Loucy (cell line): ENCODE measurements at regions not wholly inside any gene's neighbourhood (a gene's known extent, or its start where the extent isn't known, plus 50 kb on each side); places are given as distances from the start of the nearest gene placed in this dataset.

Experiments
- CTCF ChIP-seq: fragments of 200-600 bp; sonication (generic); conservative IDR thresholded peaks from 2 replicates; pipeline ENCODE4 v1.5.1; 2014; ENCODE audit warnings: mild to moderate bottlenecking, antibody characterized with exemption, low read length
- EZH2phosphoT487 ChIP-seq: fragments of 200-600 bp; IDR thresholded peaks from 2 replicates; pipeline ENCODE4 v1.6.1; 2018; ENCODE audit warnings: antibody characterized with exemption, mild to moderate bottlenecking, moderate library complexity, borderline replicate concordance

GRCh38 chr2:189285349-189285748, 105.8 kb upstream of the COL5A2 start:
- TF ChIP-seq CTCF (no peak), EZH2phosphoT487 (no peak)
